ENCODE measurements at regions not wholly inside any gene's neighbourhood (a gene's known extent, or its start where the extent isn't known, plus 50 kb on each side); places are given as distances from the start of the nearest gene placed in this dataset.

DNA sequence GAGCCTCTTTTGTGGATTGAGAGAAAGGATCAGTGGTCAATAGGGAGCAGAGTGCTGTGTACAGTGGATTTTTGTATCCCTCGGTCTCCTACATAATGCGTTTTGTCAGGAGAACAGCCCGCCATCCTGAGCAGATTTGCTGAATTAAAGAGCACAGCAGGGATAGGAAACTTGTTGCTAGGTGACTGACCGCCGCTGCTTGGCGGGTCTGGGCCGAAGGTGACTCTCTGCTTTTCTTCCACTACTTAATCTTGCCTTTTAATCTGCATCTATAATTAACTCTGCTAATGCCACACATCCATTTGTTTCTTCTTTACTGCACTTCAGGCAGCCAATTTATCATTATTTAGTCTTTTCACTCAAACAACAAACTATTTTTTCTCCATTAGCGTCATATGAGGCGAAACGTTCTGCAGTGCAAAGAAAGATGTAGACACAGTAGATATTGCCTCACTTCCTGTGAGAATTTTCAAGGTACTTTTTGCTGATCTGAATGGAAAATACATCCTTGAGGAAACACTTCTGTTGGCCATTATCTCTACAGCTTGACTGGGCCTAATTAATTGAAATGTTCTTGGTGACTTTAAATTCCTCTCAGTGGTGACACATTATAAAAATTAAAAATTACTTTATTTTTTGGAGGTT lies 108.0 kb downstream of the PPM1A start:
- intact Hi-C loops (cut with micrococcal nuclease; ENCODE audit: unreplicated experiment): no loop called here
- no TSS peak for BruUV-seq (replicated peaks)

DNA sequence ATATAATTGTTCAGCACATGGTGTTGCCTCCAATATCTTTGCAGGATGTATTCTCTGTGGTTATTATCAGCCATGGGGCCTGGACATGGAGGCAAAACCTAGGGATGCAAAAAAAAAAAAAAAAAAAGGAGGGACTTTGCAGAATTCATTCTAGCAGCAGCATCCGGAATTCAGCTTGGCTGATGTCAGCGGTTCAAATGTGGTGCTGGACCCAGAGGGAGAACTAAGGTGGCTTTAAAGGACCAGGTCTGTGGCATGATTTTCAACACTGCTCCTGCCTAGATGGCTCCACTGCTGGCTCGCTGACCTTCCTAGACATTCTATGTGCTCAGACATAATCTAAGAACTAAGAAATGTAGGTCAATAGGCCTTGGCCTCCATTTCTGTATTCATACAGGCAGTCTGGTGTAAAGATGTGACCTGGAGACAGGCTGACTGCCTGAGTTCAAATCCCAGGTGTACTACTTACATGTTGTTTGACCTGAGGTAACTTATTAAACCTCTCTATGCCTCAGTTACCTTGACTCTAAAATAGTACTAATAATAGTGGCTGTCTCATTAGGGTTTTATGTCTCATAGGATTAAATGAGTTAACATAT lies 108.6 kb downstream of the PPM1A start:
- Histone ChIP-seq H3K9me3 (ENCODE audit: low read length) (no peaks in the 10 kb centered on the region), H2AFZ (ENCODE audit: low read length) (no peak overlapping the region), H3K27ac (ENCODE audit: low read depth, low read length, poor library complexity, severe bottlenecking) (no peak overlapping the region), H3K4me1 (ENCODE audit: insufficient read depth, low read length, poor library complexity, severe bottlenecking) (no peaks in the 10 kb centered on the region), H3K9me2 (ENCODE audit: insufficient read depth, low read length) (no peaks in the 10 kb centered on the region), H3K4me3 (ENCODE audit: low read depth, low read length, poor library complexity, severe bottlenecking) (no peak overlapping the region), H4K20me1 (ENCODE audit: insufficient read depth, low read length) (no peaks in the 10 kb centered on the region), H3K36me3 (ENCODE audit: insufficient read depth, low read length) (no peaks in the 10 kb centered on the region), H3K4me2 (ENCODE audit: low read length) (no peak overlapping the region), H3K79me2 (ENCODE audit: insufficient read depth, low read depth, low read length) (no peaks in the 10 kb centered on the region)
- no TSS peak for BruUV-seq (replicated peaks)
- POLR2A ChIA-PET: interaction anchor here (0.7 kb wide), 2 partner anchors 31 to 412 kb away, joined by 3 read pairs; no protein-coding TSS in a partner anchor
- no peak for TF ChIP-seq EZH2phosphoT487 (IDR thresholded peaks at IDR 0.05; ENCODE audit: borderline replicate concordance, low read depth, low read length)
- TF ChIP-seq, protein P1, sequence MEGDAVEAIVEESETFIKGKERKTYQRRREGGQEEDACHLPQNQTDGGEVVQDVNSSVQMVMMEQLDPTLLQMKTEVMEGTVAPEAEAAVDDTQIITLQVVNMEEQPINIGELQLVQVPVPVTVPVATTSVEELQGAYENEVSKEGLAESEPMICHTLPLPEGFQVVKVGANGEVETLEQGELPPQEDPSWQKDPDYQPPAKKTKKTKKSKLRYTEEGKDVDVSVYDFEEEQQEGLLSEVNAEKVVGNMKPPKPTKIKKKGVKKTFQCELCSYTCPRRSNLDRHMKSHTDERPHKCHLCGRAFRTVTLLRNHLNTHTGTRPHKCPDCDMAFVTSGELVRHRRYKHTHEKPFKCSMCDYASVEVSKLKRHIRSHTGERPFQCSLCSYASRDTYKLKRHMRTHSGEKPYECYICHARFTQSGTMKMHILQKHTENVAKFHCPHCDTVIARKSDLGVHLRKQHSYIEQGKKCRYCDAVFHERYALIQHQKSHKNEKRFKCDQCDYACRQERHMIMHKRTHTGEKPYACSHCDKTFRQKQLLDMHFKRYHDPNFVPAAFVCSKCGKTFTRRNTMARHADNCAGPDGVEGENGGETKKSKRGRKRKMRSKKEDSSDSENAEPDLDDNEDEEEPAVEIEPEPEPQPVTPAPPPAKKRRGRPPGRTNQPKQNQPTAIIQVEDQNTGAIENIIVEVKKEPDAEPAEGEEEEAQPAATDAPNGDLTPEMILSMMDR (conservative IDR thresholded peaks at IDR 0.05; ENCODE audit: low read length): no peak
- no peak for DNase-seq (ENCODE audit: low spot score)
- intact Hi-C loops (cut with micrococcal nuclease; ENCODE audit: unreplicated experiment): no loop called here
- CTCF ChIA-PET (ENCODE audit: unreplicated experiment): no interaction called here

More for the DNA sequence above, 108.0 kb downstream of the PPM1A start:
- Histone ChIP-seq H3K9me3 (ENCODE audit: low read length) (no peaks in the 10 kb centered on the region), H4K20me1 (ENCODE audit: insufficient read depth, low read length) (no peaks in the 10 kb centered on the region), H3K79me2 (ENCODE audit: insufficient read depth, low read depth, low read length) (no peaks in the 10 kb centered on the region), H3K4me3 (ENCODE audit: low read depth, low read length, poor library complexity, severe bottlenecking) (no peak overlapping the region), H2AFZ (ENCODE audit: low read length) (no peak overlapping the region), H3K4me1 (ENCODE audit: insufficient read depth, low read length, poor library complexity, severe bottlenecking) (no peaks in the 10 kb centered on the region), H3K27ac (ENCODE audit: low read depth, low read length, poor library complexity, severe bottlenecking) (no peak overlapping the region), H3K4me2 (ENCODE audit: low read length) (no peak overlapping the region), H3K36me3 (ENCODE audit: insufficient read depth, low read length) (no peaks in the 10 kb centered on the region), H3K9me2 (ENCODE audit: insufficient read depth, low read length) (no peaks in the 10 kb centered on the region)
- no peak for DNase-seq (ENCODE audit: low spot score)
- ChIA-PET CTCF (ENCODE audit: unreplicated experiment) (no interaction called here), POLR2A (no interaction called here)
- TF ChIP-seq, protein P1 (conservative IDR thresholded peaks at IDR 0.05; ENCODE audit: low read length): no peak
- TF ChIP-seq EZH2phosphoT487 (IDR thresholded peaks at IDR 0.05; ENCODE audit: borderline replicate concordance, low read depth, low read length): no peak

DNA sequence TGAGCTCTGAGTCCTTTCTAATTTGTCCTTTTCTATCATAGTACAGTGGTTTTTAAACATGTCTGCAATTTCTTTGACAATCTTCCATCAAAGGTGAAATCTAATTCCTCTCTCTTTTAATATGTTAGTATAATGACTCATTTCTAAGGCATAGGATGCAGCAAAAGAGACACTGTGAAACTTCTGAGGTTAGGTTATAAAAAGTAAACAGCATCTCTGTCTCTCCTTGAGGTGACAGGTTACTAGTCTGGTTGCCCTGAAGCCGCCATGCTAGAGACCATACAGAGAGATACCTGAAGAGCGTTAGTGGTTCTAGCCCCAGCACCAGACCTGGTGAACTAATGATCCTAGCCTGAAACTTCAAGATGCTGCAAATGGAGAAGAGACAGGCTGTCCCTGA lies 114.3 kb downstream of the PPM1A start:
- no peak for TF ChIP-seq EZH2phosphoT487 (IDR thresholded peaks at IDR 0.05; ENCODE audit: borderline replicate concordance, low read depth, low read length)
- TF ChIP-seq, protein P1 (conservative IDR thresholded peaks at IDR 0.05; ENCODE audit: low read length): no peak
- Histone ChIP-seq H3K9me3 (ENCODE audit: low read length) (no peaks in the 10 kb centered on the region), H3K4me1 (ENCODE audit: insufficient read depth, low read length, poor library complexity, severe bottlenecking) (no peaks in the 10 kb centered on the region), H2AFZ (ENCODE audit: low read length) (no peak overlapping the region), H4K20me1 (ENCODE audit: insufficient read depth, low read length) (no peaks in the 10 kb centered on the region), H3K4me2 (ENCODE audit: low read length) (no peak overlapping the region), H3K79me2 (ENCODE audit: insufficient read depth, low read depth, low read length) (no peaks in the 10 kb centered on the region), H3K36me3 (ENCODE audit: insufficient read depth, low read length) (no peaks in the 10 kb centered on the region), H3K4me3 (ENCODE audit: low read depth, low read length, poor library complexity, severe bottlenecking) (no peak overlapping the region), H3K27ac (ENCODE audit: low read depth, low read length, poor library complexity, severe bottlenecking) (no peak overlapping the region), H3K9me2 (ENCODE audit: insufficient read depth, low read length) (no peaks in the 10 kb centered on the region)
- intact Hi-C loops (cut with micrococcal nuclease; ENCODE audit: unreplicated experiment): no loop called here
- DNase-seq (ENCODE audit: low spot score): no peak
- ChIA-PET POLR2A (no interaction called here), CTCF (ENCODE audit: unreplicated experiment) (no interaction called here)
- no TSS peak for BruUV-seq (replicated peaks)

Data from OCI-LY7 (cell line).